SJCRH30 (cell line): ENCODE measurements at regions not wholly inside any gene's neighbourhood (a gene's known extent, or its start where the extent isn't known, plus 50 kb on each side); places are given as distances from the start of the nearest gene placed in this dataset.
"Not testable (repeated sequence)": the region's sequence is repeated elsewhere in the genome, so short reads cannot be mapped to it uniquely, and the experiment has no call there.

Experiments used
- DNase-seq, 2 experiments: peaks; one replicate each; pipeline ENCODE4 v3.0.0-alpha.2; 2015 to 2020
- H3K27ac ChIP-seq: fragments of 250-450 bp; sonication (Bioruptor Pico); 2 replicates; pipeline ENCODE4 v1.5.1; 2020; ENCODE audit warnings: mild to moderate bottlenecking, moderate library complexity
- H3K27me3 ChIP-seq: fragments of 250-450 bp; sonication (Bioruptor Pico); 2 replicates; pipeline ENCODE4 v1.5.1; 2020; ENCODE audit warnings: mild to moderate bottlenecking, moderate library complexity
- H3K36me3 ChIP-seq: fragments of 250-450 bp; sonication (Bioruptor Pico); 2 replicates; pipeline ENCODE4 v1.5.1; 2020; ENCODE audit warnings: mild to moderate bottlenecking, moderate library complexity
- H3K4me1 ChIP-seq: fragments of 250-450 bp; sonication (Bioruptor Pico); 2 replicates; pipeline ENCODE4 v1.5.1; 2020; ENCODE audit warnings: mild to moderate bottlenecking, moderate library complexity
- H3K4me3 ChIP-seq: fragments of 250-450 bp; sonication (Bioruptor Pico); 2 replicates; pipeline ENCODE4 v1.5.1; 2020; ENCODE audit warnings: mild to moderate bottlenecking, moderate library complexity
- H3K9me3 ChIP-seq: fragments of 250-450 bp; sonication (Bioruptor Pico); replicated peaks from 2 replicates; pipeline ENCODE4 v1.5.1; 2020; ENCODE audit warnings: mild to moderate bottlenecking, moderate library complexity

DNA sequence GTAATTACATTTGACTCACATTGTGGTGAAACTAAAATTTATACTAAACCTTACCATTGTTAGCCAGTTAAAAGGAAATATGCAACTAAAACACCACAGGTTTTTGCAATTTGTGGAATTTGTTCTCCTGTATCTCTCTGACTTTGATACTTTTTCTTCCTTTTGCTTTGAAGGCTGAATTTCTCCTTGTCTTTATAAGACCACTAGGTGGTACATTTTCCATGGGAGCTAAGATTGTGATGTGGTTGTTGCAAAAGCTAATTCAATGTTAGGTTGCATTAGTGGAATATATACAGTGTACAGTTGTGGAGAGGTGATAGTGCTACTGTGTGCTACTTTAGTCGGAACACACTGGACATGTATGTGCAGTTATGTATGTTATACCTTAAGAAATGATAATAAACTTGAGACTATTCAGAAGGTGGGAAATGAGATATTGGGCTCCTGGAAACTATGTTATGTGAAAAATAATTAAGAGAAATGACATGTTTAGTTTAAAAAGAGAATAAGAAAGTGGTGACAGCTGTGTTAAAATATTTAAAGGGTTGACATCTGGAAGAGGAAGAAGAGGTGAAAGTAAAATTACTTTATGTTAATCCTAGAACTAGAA is 70.3 kb downstream of the ARL9 start:
- Histone ChIP-seq H3K36me3 (no peaks in the 10 kb centered on the region), H3K27me3 (no peaks in the 10 kb centered on the region)

DNA sequence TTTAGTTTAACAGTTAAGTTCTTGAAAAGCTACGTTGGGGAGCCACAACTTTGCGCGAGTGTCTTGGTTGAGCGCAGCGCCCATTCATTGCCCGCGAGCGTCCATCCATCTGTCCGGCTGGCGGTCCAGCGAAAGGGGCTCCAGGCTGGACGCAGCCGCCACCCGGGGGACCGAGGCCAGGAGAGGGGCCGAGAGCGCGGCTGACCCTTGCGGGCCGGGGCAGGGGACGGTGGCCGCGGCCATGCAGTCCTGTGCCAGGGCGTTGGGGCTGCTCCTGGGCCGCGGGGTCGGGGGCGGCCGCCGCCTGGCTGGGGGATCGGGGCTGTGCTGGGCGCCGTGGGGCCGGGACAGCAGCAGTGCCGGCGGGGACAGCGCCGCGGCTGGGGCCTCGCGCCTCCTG is 86.8 kb downstream of the ARL9 start:
- H3K9me3 ChIP-seq, H3K27ac ChIP-seq, DNase-seq, H3K4me3 ChIP-seq, H3K27me3 ChIP-seq, H3K4me1 ChIP-seq, H3K36me3 ChIP-seq: not testable (repeated sequence)

More for the DNA sequence above, 70.3 kb downstream of the ARL9 start:
- Histone ChIP-seq H3K4me1 (no peaks in the 10 kb centered on the region), H3K27ac (no peak overlapping the region), H3K9me3 (no peaks in the 10 kb centered on the region), H3K4me3 (no peak overlapping the region)
- peak in 1 of 2 experiments; percentile 18 for DNase-seq
